D721Med (cell line): ENCODE measurements at regions not wholly inside any gene's neighbourhood (a gene's known extent, or its start where the extent isn't known, plus 50 kb on each side); places are given as distances from the start of the nearest gene placed in this dataset.

Experiments
- DNase-seq: peaks from one replicate; pipeline ENCODE4 v3.0.0; 2011; ENCODE audit warnings: low spot score; ENCODE audit not compliant: insufficient read length
- FAIRE-seq: peaks from 2 replicates; lab custom pipeline; 2011; peaks lifted over from hg19 to GRCh38; lab: Jason Lieb, UNC
- TF ChIP-seq, protein P1 (sequence below): IDR thresholded peaks from 2 replicates; pipeline ENCODE4 v1.5.1; 2012; ENCODE audit warnings: mild to moderate bottlenecking, control low read depth; ENCODE audit not compliant: insufficient read depth; ENCODE audit errors: missing control alignments

DNA sequence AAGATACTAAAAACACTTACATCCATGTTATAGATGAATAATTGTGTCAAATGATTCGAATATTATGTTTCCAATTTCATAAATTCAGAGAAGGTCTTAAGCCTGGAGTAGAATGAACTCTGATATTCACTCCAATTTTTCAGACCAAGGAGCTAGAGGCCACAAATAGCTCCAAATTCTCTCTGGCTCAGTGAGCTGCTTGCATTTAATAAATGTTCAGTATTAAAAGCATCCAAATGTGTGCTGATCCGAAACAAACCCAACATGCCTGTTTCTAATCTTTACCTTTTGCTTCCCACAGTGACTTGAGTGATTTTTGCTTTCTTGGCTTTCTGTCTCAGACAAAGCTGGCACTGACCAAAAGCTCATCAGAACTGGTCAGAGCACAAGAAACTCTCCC lies 291.4 kb downstream of the CCDC85A start:
- FAIRE-seq (no peak), DNase-seq (no peak)
- TF ChIP-seq, protein P1, sequence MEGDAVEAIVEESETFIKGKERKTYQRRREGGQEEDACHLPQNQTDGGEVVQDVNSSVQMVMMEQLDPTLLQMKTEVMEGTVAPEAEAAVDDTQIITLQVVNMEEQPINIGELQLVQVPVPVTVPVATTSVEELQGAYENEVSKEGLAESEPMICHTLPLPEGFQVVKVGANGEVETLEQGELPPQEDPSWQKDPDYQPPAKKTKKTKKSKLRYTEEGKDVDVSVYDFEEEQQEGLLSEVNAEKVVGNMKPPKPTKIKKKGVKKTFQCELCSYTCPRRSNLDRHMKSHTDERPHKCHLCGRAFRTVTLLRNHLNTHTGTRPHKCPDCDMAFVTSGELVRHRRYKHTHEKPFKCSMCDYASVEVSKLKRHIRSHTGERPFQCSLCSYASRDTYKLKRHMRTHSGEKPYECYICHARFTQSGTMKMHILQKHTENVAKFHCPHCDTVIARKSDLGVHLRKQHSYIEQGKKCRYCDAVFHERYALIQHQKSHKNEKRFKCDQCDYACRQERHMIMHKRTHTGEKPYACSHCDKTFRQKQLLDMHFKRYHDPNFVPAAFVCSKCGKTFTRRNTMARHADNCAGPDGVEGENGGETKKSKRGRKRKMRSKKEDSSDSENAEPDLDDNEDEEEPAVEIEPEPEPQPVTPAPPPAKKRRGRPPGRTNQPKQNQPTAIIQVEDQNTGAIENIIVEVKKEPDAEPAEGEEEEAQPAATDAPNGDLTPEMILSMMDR = no peak

- DNase-seq (no peak), FAIRE-seq (no peak)
- TF ChIP-seq, protein P1 = no peak
These were observed 292.8 kb downstream of the CCDC85A start for GRCh38 chr2:56476509-56477071.

DNA sequence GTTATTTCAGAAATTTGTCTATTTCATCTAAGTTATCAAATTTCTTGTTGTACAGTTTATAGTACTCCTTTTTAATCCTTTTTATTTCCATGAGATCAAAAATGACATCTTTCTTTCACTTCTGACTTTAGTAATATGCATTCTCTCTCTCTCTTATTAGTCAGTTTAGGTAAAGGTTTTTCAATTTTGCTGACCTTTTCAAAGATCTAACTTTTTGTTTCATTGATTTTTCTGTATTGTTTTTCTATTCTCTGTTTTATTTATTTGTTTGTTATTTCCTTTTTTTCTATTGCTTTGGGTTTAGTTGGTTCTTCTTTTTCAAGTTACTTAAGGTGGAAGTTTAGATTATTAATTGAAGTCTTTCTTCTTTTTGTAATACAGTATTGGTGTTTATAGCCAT lies 294.2 kb downstream of the CCDC85A start:
- no peak for DNase-seq
- FAIRE-seq = no peak

GRCh38 chr2:56483081-56483480 lies 299.3 kb downstream of the CCDC85A start:
- TF ChIP-seq, protein P1 = no peak
- FAIRE-seq (no peak), DNase-seq (no peak)

More for the DNA sequence above, 294.2 kb downstream of the CCDC85A start:
- TF ChIP-seq, protein P1 = no peak

DNA sequence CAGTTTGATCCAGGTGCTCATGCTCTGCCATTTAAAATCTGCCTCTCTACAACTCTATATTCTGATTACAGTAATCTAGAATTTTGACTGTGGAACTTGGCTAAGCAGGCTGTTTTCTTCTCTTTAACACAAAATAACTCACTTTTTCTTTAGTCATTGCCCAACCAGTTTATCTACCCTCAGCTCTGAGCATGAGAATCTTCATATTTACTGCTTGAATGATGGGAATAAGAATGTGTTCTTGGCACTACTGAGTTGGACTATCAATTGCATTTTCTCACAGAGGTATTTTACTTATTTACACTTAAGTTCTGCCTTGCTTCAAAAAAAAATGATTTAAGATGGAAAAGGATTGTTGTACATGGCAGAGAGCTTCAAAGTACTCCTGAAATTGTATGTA lies 301.1 kb downstream of the CCDC85A start:
- TF ChIP-seq, protein P1 = no peak
- FAIRE-seq (no peak), DNase-seq (no peak)

- TF ChIP-seq, protein P1 = no peak
- no peak for FAIRE-seq
- no peak for DNase-seq
These were observed 316.5 kb downstream of the CCDC85A start for GRCh38 chr2:56500317-56500716.

DNA sequence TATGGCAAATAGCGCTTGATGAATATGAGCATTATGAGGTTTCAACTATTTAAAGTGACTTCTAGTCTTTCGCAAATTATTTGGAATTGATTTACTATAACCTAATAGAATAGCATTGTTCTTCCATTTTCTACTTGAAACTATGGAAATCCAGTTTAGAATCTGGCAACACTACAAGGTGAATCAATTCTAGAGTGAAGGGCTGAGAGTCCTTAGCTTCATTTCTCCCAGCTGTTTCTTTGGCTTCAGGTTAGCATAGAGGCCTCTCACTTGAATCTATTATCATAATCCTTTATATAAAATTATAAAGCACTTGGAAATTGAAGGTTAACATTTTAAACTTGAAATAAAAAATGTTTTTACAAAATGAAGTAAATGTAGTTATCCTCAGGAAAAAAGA lies 318.8 kb downstream of the CCDC85A start:
- DNase-seq (no peak), FAIRE-seq (no peak)
- TF ChIP-seq, protein P1 = no peak
